Panc1 (cell line): ENCODE measurements at regions not wholly inside any gene's neighbourhood (a gene's known extent, or its start where the extent isn't known, plus 50 kb on each side); places are given as distances from the start of the nearest gene placed in this dataset.

Experiments used
- ATAC-seq: fragments of 200-7000 bp; cut with Tn5 transposase; 2 replicates; pipeline ENCODE4 v1.9.1; 2020; ENCODE audit warnings: mild to moderate bottlenecking, moderate library complexity
- BruUV-seq: library from RNA; stranded (reverse); fragments of 400-500 nt; replicated peaks from 2 replicates; lab custom pipeline; 2021; lab: Mats Ljungman, UMichigan
- CTCF ChIA-PET: fragments of 300-600 bp; sonication (Branson Sonifier 250); formaldehyde crosslinking; loops from one replicate; lab custom pipeline; 2022; ENCODE audit warnings: antibody characterized with exemption; lab: Charles Lee
- POLR2A ChIA-PET: fragments of 300-600 bp; sonication (Branson Sonifier 250); formaldehyde crosslinking; loops from one replicate; lab custom pipeline; 2022; ENCODE audit warnings: antibody characterized with exemption; lab: Charles Lee
- DNase-seq: peaks from one replicate; pipeline ENCODE4 v3.0.0-alpha.2; 2010; ENCODE audit warnings: low read depth, low spot score
- H3K27ac ChIP-seq: 2 replicates; pipeline ENCODE4 v1.5.1; 2011; ENCODE audit warnings: mild to moderate bottlenecking, low read length, inconsistent platforms
- H3K27me3 ChIP-seq: fragments of 200-500 bp; sonication (Bioruptor generic); 2 replicates; pipeline ENCODE4 v1.6.0; 2014; ENCODE audit warnings: low read length, inconsistent platforms; ENCODE audit not compliant: control insufficient read depth, insufficient read depth
- H3K36me3 ChIP-seq: fragments of 200-500 bp; sonication (Bioruptor generic); 2 replicates; pipeline ENCODE4 v1.5.1; 2014; ENCODE audit warnings: inconsistent platforms, mild to moderate bottlenecking, low read length, moderate library complexity; ENCODE audit not compliant: control insufficient read depth, insufficient read depth
- H3K4me1 ChIP-seq: 2 replicates; pipeline ENCODE4 v1.5.1; 2011; ENCODE audit warnings: inconsistent platforms, mild to moderate bottlenecking, low read length, moderate library complexity; ENCODE audit not compliant: control insufficient read depth, insufficient read depth
- H3K4me3 ChIP-seq, 2 experiments: 2 replicates each; pipeline ENCODE4 v1.5.1; 2011 to 2012; ENCODE audit warnings: low read depth in 2 of 2, low read length in 2 of 2, mild to moderate bottlenecking in 2 of 2, inconsistent platforms in 1 of 2, moderate library complexity in 1 of 2
- H3K9me3 ChIP-seq: fragments of 200-500 bp; sonication (Bioruptor generic); 2 replicates; pipeline ENCODE4 v1.5.1; 2014; ENCODE audit warnings: low read depth, mild to moderate bottlenecking, inconsistent platforms, low read length, moderate library complexity; ENCODE audit not compliant: control insufficient read depth, insufficient read depth
- POLR2AphosphoS5 ChIP-seq: IDR thresholded peaks from 2 replicates; pipeline ENCODE4 v1.6.1; 2012; ENCODE audit warnings: mild to moderate bottlenecking, low read depth, low read length, moderate library complexity
- SIN3A ChIP-seq: IDR thresholded peaks from 2 replicates; pipeline ENCODE4 v1.6.1; 2012; ENCODE audit warnings: low read depth, mild to moderate bottlenecking, low read length, moderate library complexity, borderline replicate concordance; ENCODE audit not compliant: insufficient read depth
- TCF7L2 ChIP-seq: IDR thresholded peaks from 2 replicates; pipeline ENCODE4 v1.6.1; 2011; ENCODE audit warnings: mild to moderate bottlenecking, low read depth, low read length, inconsistent platforms
- in situ Hi-C: cut with HindIII; loops from 2 replicates; pipeline ENCODE4 v1.10.0; 2016; ENCODE audit warnings: low sequenced_read_pairs, low pct_unique_long_range_greater_than_20kb
- intact Hi-C: fragments of 100-400 bp; cut with micrococcal nuclease; formaldehyde crosslinking; loops from one replicate; pipeline ENCODE4 v1.10.0; 2022; ENCODE audit not compliant: unreplicated experiment
- TF ChIP-seq, protein P1 (sequence below): fragments of 450-650 bp; IDR thresholded peaks from 2 replicates; pipeline ENCODE4 v1.5.1; 2017; ENCODE audit warnings: mild to moderate bottlenecking
- TF ChIP-seq, protein P2 (sequence below), 2 experiments: IDR thresholded peaks; 2 replicates each; pipeline ENCODE4 v1.6.1; 2011 to 2012; ENCODE audit warnings: low read depth in 2 of 2, control low read depth in 1 of 2, low read length in 1 of 2, mild to moderate bottlenecking in 1 of 2, moderate library complexity in 1 of 2; ENCODE audit not compliant: insufficient read depth in 1 of 2

DNA sequence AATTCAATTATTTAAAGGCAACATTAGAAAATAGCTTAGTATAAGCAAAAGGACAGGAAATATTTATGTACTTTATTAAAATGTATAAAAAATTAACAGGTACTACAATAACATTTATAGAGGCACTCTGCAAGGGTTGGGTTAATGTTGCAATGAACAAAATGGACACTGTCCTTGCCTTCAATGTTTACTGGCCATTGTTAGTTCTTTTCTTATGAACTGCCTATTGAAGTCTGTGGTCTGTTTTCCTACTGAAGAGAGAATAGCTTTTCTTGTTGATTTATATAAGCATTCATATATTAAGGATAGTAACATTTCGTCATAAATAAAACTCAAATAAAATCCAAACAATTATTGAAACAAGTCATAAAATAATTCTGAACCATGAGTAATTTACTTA, 135.3 kb upstream of the BEND6 start:
- POLR2A ChIA-PET = no interaction called here
- CTCF ChIA-PET = interaction anchor here (0.7 kb wide), 1 partner anchor 32 kb away, joined by 3 read pairs; no protein-coding TSS in a partner anchor
- no peaks in the 10 kb centered on the region for H3K36me3 ChIP-seq
- no TSS peak for BruUV-seq
- TF ChIP-seq, protein P1, sequence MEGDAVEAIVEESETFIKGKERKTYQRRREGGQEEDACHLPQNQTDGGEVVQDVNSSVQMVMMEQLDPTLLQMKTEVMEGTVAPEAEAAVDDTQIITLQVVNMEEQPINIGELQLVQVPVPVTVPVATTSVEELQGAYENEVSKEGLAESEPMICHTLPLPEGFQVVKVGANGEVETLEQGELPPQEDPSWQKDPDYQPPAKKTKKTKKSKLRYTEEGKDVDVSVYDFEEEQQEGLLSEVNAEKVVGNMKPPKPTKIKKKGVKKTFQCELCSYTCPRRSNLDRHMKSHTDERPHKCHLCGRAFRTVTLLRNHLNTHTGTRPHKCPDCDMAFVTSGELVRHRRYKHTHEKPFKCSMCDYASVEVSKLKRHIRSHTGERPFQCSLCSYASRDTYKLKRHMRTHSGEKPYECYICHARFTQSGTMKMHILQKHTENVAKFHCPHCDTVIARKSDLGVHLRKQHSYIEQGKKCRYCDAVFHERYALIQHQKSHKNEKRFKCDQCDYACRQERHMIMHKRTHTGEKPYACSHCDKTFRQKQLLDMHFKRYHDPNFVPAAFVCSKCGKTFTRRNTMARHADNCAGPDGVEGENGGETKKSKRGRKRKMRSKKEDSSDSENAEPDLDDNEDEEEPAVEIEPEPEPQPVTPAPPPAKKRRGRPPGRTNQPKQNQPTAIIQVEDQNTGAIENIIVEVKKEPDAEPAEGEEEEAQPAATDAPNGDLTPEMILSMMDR = no peak
- TF ChIP-seq SIN3A (no peak), TCF7L2 (no peak), POLR2AphosphoS5 (no peak)
- TF ChIP-seq, protein P2, sequence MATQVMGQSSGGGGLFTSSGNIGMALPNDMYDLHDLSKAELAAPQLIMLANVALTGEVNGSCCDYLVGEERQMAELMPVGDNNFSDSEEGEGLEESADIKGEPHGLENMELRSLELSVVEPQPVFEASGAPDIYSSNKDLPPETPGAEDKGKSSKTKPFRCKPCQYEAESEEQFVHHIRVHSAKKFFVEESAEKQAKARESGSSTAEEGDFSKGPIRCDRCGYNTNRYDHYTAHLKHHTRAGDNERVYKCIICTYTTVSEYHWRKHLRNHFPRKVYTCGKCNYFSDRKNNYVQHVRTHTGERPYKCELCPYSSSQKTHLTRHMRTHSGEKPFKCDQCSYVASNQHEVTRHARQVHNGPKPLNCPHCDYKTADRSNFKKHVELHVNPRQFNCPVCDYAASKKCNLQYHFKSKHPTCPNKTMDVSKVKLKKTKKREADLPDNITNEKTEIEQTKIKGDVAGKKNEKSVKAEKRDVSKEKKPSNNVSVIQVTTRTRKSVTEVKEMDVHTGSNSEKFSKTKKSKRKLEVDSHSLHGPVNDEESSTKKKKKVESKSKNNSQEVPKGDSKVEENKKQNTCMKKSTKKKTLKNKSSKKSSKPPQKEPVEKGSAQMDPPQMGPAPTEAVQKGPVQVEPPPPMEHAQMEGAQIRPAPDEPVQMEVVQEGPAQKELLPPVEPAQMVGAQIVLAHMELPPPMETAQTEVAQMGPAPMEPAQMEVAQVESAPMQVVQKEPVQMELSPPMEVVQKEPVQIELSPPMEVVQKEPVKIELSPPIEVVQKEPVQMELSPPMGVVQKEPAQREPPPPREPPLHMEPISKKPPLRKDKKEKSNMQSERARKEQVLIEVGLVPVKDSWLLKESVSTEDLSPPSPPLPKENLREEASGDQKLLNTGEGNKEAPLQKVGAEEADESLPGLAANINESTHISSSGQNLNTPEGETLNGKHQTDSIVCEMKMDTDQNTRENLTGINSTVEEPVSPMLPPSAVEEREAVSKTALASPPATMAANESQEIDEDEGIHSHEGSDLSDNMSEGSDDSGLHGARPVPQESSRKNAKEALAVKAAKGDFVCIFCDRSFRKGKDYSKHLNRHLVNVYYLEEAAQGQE (IDR thresholded peaks at IDR 0.05; ENCODE audit: insufficient read depth in 1 of 2, low read depth in 2 of 2, low read length in 1 of 2) = no peak
- H3K4me3 ChIP-seq = no peak overlapping the region
- no peak overlapping the region for H3K27ac ChIP-seq
- DNase-seq (no peak), ATAC-seq (no peak)
- H3K4me1 ChIP-seq = peaks cover 46% of the 10 kb centered on the region
- intact Hi-C loops (no loop called here), in situ Hi-C loops (no loop called here)
- no peaks in the 10 kb centered on the region for H3K9me3 ChIP-seq
- H3K27me3 ChIP-seq = no peaks in the 10 kb centered on the region

DNA sequence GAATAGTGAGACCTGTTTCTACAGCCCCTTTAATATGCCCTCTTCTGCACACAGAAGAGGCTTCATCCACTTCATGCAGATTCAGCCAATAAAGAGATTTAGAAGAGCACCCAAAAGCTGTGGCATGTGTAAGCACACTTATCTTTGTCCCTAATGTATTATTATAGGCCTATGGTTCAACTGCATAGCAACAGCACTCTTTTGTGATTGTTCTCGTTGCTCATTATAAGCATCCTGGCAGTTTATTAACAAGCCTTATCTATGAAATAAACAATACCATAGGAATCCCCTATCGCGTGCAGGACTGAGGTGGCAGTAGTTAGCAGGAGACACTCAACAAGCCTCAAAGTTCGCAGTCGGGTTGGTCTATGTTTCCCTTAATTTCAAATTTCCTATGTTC, 138.5 kb upstream of the BEND6 start:
- H3K4me3 ChIP-seq = no peak overlapping the region
- no peaks in the 10 kb centered on the region for H3K9me3 ChIP-seq
- ChIA-PET CTCF (interaction anchor here (0.6 kb wide), 1 partner anchor 44 kb away, joined by 5 read pairs; no protein-coding TSS in a partner anchor), POLR2A (interaction anchor here (0.6 to 1.0 kb wide), 2 partner anchors 35 to 351 kb away, joined by 4 to 6 read pairs; no protein-coding TSS in a partner anchor)
- DNase-seq (no peak), ATAC-seq (peak; percentile 54)
- H3K27me3 ChIP-seq = no peaks in the 10 kb centered on the region
- in situ Hi-C loops (no loop called here), intact Hi-C loops (no loop called here)
- TF ChIP-seq POLR2AphosphoS5 = no peak
- TF ChIP-seq, protein P1 = no peak
- TF ChIP-seq TCF7L2 = no peak
- H3K27ac ChIP-seq = no peak overlapping the region; the same call in 1 of the 2 replicates
- BruUV-seq = no TSS peak
- peaks cover 44% of the 10 kb centered on the region for H3K4me1 ChIP-seq
- H3K36me3 ChIP-seq = no peaks in the 10 kb centered on the region
